ENCODE measurements at regions not wholly inside any gene's neighbourhood (a gene's known extent, or its start where the extent isn't known, plus 50 kb on each side); places are given as distances from the start of the nearest gene placed in this dataset.

DNA sequence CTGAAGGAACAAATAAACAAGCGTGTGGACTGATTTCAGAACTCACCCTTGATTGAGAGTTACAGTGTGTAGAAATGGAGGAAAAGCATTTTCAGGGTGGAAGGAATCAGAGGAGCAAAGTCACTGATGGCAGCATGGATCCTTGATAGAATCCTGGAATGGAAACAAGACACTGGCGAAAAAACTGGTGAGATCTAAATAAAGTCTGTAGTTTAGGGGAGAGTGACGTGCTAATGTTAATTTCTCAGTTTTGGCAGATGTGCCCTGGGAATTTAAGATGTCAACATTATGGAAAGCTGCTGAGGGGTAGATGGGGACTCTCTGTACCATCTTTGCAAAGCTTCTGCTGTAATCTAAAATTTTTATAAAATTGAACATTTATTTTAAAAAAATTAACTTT lies 378.0 kb downstream of the UQCRFS1 start:
- TF ChIP-seq, protein P1, sequence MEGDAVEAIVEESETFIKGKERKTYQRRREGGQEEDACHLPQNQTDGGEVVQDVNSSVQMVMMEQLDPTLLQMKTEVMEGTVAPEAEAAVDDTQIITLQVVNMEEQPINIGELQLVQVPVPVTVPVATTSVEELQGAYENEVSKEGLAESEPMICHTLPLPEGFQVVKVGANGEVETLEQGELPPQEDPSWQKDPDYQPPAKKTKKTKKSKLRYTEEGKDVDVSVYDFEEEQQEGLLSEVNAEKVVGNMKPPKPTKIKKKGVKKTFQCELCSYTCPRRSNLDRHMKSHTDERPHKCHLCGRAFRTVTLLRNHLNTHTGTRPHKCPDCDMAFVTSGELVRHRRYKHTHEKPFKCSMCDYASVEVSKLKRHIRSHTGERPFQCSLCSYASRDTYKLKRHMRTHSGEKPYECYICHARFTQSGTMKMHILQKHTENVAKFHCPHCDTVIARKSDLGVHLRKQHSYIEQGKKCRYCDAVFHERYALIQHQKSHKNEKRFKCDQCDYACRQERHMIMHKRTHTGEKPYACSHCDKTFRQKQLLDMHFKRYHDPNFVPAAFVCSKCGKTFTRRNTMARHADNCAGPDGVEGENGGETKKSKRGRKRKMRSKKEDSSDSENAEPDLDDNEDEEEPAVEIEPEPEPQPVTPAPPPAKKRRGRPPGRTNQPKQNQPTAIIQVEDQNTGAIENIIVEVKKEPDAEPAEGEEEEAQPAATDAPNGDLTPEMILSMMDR (conservative IDR thresholded peaks at IDR 0.05): no peak
- no peak for TF ChIP-seq EZH2 (IDR thresholded peaks at IDR 0.05; ENCODE audit: low read depth)

Measured in PC-9 (cell line).